Pancreas (tissue), 10 donors: ENCODE measurements at regions not wholly inside any gene's neighbourhood (a gene's known extent, or its start where the extent isn't known, plus 50 kb on each side); places are given as distances from the start of the nearest gene placed in this dataset.

Source experiments
- ATAC-seq, 4 donors: fragments of 200-7000 bp; cut with Tn5 transposase; one replicate each; pipeline versions ENCODE4 v1.8.0 to v1.9.1; 2020; ENCODE audit warnings: mild to moderate bottlenecking in 4 of 4, moderate library complexity in 4 of 4
- DNase-seq, 6 donors: peaks; one replicate each; pipeline ENCODE4 v3.0.0-alpha.2; 2020
- FAIRE-seq: peaks from 2 replicates; lab custom pipeline; 2012; peaks lifted over from hg19 to GRCh38; lab: Jason Lieb, UNC
- H3K27ac ChIP-seq, 4 donors: fragments of 200-600 bp; sonication (generic); 1 replicate in 3 of 4; 2 replicates in 1 of 4; pipeline versions ENCODE4 v1.5.0 to v1.8.0; 2020
- H3K27me3 ChIP-seq, 4 donors: fragments of 200-600 bp; one replicate each; pipeline ENCODE4 v1.8.0; 2021
- H3K36me3 ChIP-seq, 3 donors: fragments of 200-600 bp; sonication (generic) in 1 of 3; one replicate each; pipeline versions ENCODE4 v1.5.0 to v1.8.0; 2020 to 2021
- H3K4me1 ChIP-seq, 3 donors: fragments of 200-600 bp; one replicate each; pipeline ENCODE4 v1.8.0; 2021
- H3K4me3 ChIP-seq, 4 donors: fragments of 200-600 bp; sonication (generic) in 2 of 4; one replicate each; pipeline versions ENCODE4 v1.5.0 to v1.8.0; 2020 to 2021
- H3K9me3 ChIP-seq, 4 donors: fragments of 200-600 bp; one replicate each; pipeline ENCODE4 v1.8.0; 2021
- WGBS, 2 donors: extraction: QIAGEN DNeasy Blood & Tissue Kit; methylation state at CpG; one replicate each; pipeline ENCODE4 v1.1.7; 2013; 5-methylcytosine and 5-hydroxymethylcytosine counted together
- intact Hi-C, 3 donors: fragments of 100-400 bp; cut with DNase I; formaldehyde crosslinking; loops; one replicate each; pipeline versions ENCODE4 v1.11.1 to v1.14.2; 2022
- TF ChIP-seq, protein P1 (sequence below), 4 donors: fragments of 200-600 bp; sonication (generic) in 3 of 4; IDR thresholded peaks; one replicate each; pipeline versions ENCODE4 v1.5.0 to v1.8.0; 2021; ENCODE audit warnings: antibody characterized with exemption in 4 of 4
- donor health status: healthy with polysubstance abuse.
- donor health status: DM: no; HTN: no; CAD: no; lungs with moderate emphysema.
- donor health status: DM: no; HTN: no; CAD: no.
- donor health status: control.
- donor health status: control.
- donor health status: Bipolar disorder and iron deficiency.
- donor health status: DM: yes; HTN: yes; CAD: no.
- donor health status: DM: no; HTN: no; CAD: no.
- donor health status: DM: no; HTN: no; CAD: no.
- donor health status: DM: yes; HTN: yes; CAD: no.

DNA sequence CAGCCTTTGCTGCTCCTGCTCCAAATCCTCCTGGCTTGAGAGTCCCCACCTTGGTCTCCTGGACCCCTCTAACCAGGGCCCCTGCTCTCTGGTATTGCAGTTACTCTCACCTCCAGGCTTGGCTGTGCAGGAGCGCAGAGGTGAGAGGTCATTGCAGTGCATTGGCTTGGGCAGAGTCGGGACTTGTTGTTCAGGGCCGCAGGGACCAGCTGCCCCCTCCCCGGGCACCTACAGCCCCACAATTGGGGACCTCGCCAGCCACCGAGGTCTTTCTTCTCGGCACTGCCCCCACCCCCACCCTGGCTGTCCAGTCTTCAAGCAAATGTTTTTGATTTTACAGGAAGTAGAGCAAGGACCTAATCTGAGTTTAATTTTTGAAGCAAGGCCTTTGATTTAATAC is 65.5 kb upstream of the FGF3 start:
- no peaks in the 10 kb centered on the region for H3K27me3 ChIP-seq
- DNase-seq (no peak), ATAC-seq (no peak), FAIRE-seq (no peak)
- H3K36me3 ChIP-seq = no peaks in the 10 kb centered on the region
- TF ChIP-seq, protein P1, sequence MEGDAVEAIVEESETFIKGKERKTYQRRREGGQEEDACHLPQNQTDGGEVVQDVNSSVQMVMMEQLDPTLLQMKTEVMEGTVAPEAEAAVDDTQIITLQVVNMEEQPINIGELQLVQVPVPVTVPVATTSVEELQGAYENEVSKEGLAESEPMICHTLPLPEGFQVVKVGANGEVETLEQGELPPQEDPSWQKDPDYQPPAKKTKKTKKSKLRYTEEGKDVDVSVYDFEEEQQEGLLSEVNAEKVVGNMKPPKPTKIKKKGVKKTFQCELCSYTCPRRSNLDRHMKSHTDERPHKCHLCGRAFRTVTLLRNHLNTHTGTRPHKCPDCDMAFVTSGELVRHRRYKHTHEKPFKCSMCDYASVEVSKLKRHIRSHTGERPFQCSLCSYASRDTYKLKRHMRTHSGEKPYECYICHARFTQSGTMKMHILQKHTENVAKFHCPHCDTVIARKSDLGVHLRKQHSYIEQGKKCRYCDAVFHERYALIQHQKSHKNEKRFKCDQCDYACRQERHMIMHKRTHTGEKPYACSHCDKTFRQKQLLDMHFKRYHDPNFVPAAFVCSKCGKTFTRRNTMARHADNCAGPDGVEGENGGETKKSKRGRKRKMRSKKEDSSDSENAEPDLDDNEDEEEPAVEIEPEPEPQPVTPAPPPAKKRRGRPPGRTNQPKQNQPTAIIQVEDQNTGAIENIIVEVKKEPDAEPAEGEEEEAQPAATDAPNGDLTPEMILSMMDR (IDR thresholded peaks at IDR 0.05) = no peak
- intact Hi-C loops = loop anchor here in 1 of 3 donors (5.0 kb wide), 2 partner anchors 192 to 202 kb away; no protein-coding TSS in a partner anchor
- no peak overlapping the region for H3K27ac ChIP-seq
- 58 to 62% methylated on average over 7 of the region's 7 CpGs for WGBS, 2 donors
- H3K4me1 ChIP-seq = no peaks in the 10 kb centered on the region
- H3K9me3 ChIP-seq = no peaks in the 10 kb centered on the region
- H3K4me3 ChIP-seq = no peak overlapping the region

DNA sequence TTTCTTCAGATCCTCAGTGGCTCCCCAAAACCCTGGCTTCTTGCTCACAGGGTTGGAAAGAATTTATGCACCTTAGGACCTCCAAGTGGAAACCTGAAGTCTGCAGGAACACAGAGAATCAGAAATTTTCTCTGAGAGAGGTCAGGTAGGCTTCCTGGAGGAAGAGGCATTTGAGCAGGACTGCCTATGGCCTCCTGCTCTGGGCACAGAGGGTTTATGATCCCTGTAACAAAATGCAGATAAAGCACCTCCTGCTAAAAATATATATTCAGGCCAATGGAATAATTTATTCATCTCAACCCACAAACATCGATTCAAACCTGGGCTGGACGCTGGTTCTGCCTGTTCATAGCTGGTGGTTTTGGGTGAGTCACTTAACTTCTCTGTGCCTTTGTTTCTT is 68.1 kb upstream of the FGF3 start:
- ATAC-seq (no peak), FAIRE-seq (no peak), DNase-seq (no peak)
- H3K27me3 ChIP-seq = no peaks in the 10 kb centered on the region
- no peaks in the 10 kb centered on the region for H3K36me3 ChIP-seq
- no peak overlapping the region for H3K4me3 ChIP-seq
- H3K4me1 ChIP-seq = no peaks in the 10 kb centered on the region
- TF ChIP-seq, protein P1 (IDR thresholded peaks at IDR 0.05) = no peak
- intact Hi-C loops = loop anchor here in 1 of 3 donors (5.0 kb wide), 1 partner anchor 195 kb away; no protein-coding TSS in a partner anchor
- no peak overlapping the region for H3K27ac ChIP-seq
- 88% methylated on average over 2 of the region's 2 CpGs for WGBS, 2 donors
- H3K9me3 ChIP-seq = no peaks in the 10 kb centered on the region

DNA sequence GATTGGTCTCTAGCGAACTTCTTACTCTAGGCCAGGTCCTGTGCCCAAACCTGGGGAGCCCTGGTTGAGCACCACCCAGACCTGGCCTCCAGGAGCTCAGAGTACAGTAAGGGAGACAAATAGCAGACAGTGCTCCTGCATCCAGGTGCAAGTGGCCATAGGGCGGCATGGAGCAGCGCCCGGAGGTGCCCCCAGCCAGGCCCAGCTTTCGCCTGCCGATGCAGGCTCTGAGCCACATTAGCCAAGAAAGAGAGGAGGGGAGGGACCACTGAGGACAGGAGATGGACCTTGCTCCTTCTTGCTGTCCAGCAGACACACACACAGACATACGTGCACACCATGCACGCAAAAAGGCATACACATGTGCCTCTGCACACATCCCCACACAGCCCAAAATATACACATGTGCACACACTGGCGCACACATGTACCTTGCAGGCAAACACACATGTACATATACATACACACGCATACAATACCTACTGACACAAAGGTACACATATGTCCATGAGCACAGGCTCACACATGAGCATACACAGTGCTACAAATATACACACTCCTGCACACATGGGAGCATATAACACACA is 68.7 kb upstream of the FGF3 start:
- Histone ChIP-seq H3K27ac (no peak overlapping the region), H3K36me3 (no peaks in the 10 kb centered on the region), H3K4me1 (no peaks in the 10 kb centered on the region), H3K4me3 (no peak overlapping the region), H3K27me3 (no peaks in the 10 kb centered on the region), H3K9me3 (no peaks in the 10 kb centered on the region)
- TF ChIP-seq, protein P1 (IDR thresholded peaks at IDR 0.05) = no peak
- ATAC-seq = no peak
- WGBS, 2 donors = 72 to 81% methylated on average over 9 to 10 of the region's 10 CpGs
- no peak for FAIRE-seq
- DNase-seq = peak in 1 of 6 donors; percentile 31
- intact Hi-C loops = loop anchor here in 1 of 3 donors (5.0 kb wide), 1 partner anchor 196 kb away; no protein-coding TSS in a partner anchor

DNA sequence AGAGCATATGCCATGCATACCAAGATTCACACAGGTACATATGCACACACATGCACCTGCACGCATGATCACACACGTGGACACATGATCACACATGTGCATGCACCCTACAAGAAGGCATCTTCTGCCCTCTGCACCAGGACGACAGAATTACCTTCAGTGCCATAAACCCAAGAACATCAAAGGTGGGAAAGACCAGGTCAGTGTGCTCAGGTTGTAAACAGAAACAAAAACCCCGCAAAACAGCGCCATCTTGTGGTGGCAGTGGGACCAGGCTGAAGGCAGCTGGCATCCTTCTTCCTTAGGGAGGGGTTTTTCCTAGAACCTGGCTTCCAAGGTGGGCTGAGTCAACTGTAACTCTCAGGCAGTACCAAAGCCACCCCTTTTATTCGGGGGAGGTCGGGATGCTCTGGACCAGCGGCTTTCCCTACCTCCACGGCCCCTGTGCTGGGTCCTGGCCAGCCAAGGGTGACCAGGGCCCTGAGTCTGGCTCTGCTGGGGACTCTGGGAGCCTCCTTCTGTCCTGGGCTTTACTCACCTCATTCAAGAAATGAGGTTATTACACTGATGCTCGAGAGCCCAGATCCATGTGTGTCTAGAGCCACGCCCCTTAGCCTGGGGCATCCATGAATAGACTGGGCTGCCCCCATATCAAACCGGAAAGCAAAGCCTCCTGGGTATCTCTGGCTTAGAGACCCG is 69.4 kb upstream of the FGF3 start:
- no peak overlapping the region for H3K4me3 ChIP-seq
- WGBS, 2 donors = 16 to 17% methylated on average over 13 of the region's 13 CpGs
- no peaks in the 10 kb centered on the region for H3K4me1 ChIP-seq
- FAIRE-seq (no peak), ATAC-seq (peak; percentile 69 to 88 (median 77)), DNase-seq (peak; percentile 49 to 90 (median 71))
- H3K27ac ChIP-seq = no peak overlapping the region
- intact Hi-C loops = loop anchor here in 1 of 3 donors (5.0 kb wide), 1 partner anchor 196 kb away; no protein-coding TSS in a partner anchor
- H3K36me3 ChIP-seq = no peaks in the 10 kb centered on the region
- H3K27me3 ChIP-seq = no peaks in the 10 kb centered on the region
- TF ChIP-seq, protein P1 (IDR thresholded peaks at IDR 0.05) = peak; percentile 67 to 95 (median 84)
- no peaks in the 10 kb centered on the region for H3K9me3 ChIP-seq
